ENCODE measurements at regions not wholly inside any gene's neighbourhood (a gene's known extent, or its start where the extent isn't known, plus 50 kb on each side); places are given as distances from the start of the nearest gene placed in this dataset.

- H3K36me3 Mint-ChIP-seq (ENCODE audit: low read depth, unreplicated experiment) = peaks cover 1% of the 10 kb centered on the region
- H3K9me3 Mint-ChIP-seq (ENCODE audit: unreplicated experiment) = peaks cover 5% of the 10 kb centered on the region
- no peaks in the 10 kb centered on the region for H3K4me1 Mint-ChIP-seq (ENCODE audit: low read depth, unreplicated experiment)
- Histone ChIP-seq H3K27ac (ENCODE audit: low read depth, low read length) (no peak overlapping the region), H3K27me3 (ENCODE audit: insufficient read depth, low read length) (no peaks in the 10 kb centered on the region), H3K4me2 (ENCODE audit: low read length) (no peak overlapping the region), H3K4me3 (ENCODE audit: insufficient read depth, low read depth, low read length) (no peak overlapping the region), H3K79me2 (ENCODE audit: insufficient read depth, low read length) (no peaks in the 10 kb centered on the region), H3K4me1 (ENCODE audit: insufficient read depth, low read length) (no peaks in the 10 kb centered on the region), H3K9ac (ENCODE audit: low read length) (no peak overlapping the region), H2AFZ (ENCODE audit: low read depth, low read length) (no peak overlapping the region), H3K36me3 (ENCODE audit: insufficient read depth, low read length) (no peaks in the 10 kb centered on the region), H3K9me3 (ENCODE audit: insufficient read depth, low read depth, low read length) (no peaks in the 10 kb centered on the region), H4K20me1 (ENCODE audit: insufficient read depth, low read length) (no peaks in the 10 kb centered on the region)
- DNase-seq (ENCODE audit: low read depth) (no peak), FAIRE-seq (no peak)
- TF ChIP-seq CTCF (IDR thresholded peaks at IDR 0.05; ENCODE audit: insufficient read depth, low read depth, low read length) (no peak), EZH2 (IDR thresholded peaks at IDR 0.05; ENCODE audit: insufficient read depth, low read length) (no peak)
- H3K4me3 Mint-ChIP-seq (ENCODE audit: unreplicated experiment) = no peak overlapping the region
- no peaks in the 10 kb centered on the region for H3K27me3 Mint-ChIP-seq (ENCODE audit: low read depth, unreplicated experiment)
- H3K27ac Mint-ChIP-seq (ENCODE audit: unreplicated experiment) = no peak overlapping the region
Observed at GRCh38 chr5:57853929-57854697, 371.5 kb upstream of the ACTBL2 start.

- no peak overlapping the region for H3K4me2 ChIP-seq (ENCODE audit: low read length)
- H3K79me2 ChIP-seq (ENCODE audit: insufficient read depth, low read length) = no peaks in the 10 kb centered on the region
- no peak overlapping the region for H3K4me3 ChIP-seq (ENCODE audit: insufficient read depth, low read depth, low read length)
- H3K9me3 ChIP-seq (ENCODE audit: insufficient read depth, low read depth, low read length) = no peaks in the 10 kb centered on the region
- no peaks in the 10 kb centered on the region for H3K36me3 ChIP-seq (ENCODE audit: insufficient read depth, low read length)
- Mint-ChIP-seq H3K27me3 (ENCODE audit: low read depth, unreplicated experiment) (no peaks in the 10 kb centered on the region), H3K27ac (ENCODE audit: unreplicated experiment) (no peak overlapping the region), H3K9me3 (ENCODE audit: unreplicated experiment) (no peaks in the 10 kb centered on the region), H3K4me3 (ENCODE audit: unreplicated experiment) (no peak overlapping the region), H3K4me1 (ENCODE audit: low read depth, unreplicated experiment) (peaks cover 4% of the 10 kb centered on the region), H3K36me3 (ENCODE audit: low read depth, unreplicated experiment) (peaks cover 1% of the 10 kb centered on the region)
- FAIRE-seq = no peak
- no peak overlapping the region for H3K27ac ChIP-seq (ENCODE audit: low read depth, low read length)
- H3K27me3 ChIP-seq (ENCODE audit: insufficient read depth, low read length) = no peaks in the 10 kb centered on the region
- H3K9ac ChIP-seq (ENCODE audit: low read length) = no peak overlapping the region
- H3K4me1 ChIP-seq (ENCODE audit: insufficient read depth, low read length) = no peaks in the 10 kb centered on the region
- TF ChIP-seq EZH2 (IDR thresholded peaks at IDR 0.05; ENCODE audit: insufficient read depth, low read length) (no peak), CTCF (IDR thresholded peaks at IDR 0.05; ENCODE audit: insufficient read depth, low read depth, low read length) (no peak)
- no peak for DNase-seq (ENCODE audit: low read depth)
- no peak overlapping the region for H2AFZ ChIP-seq (ENCODE audit: low read depth, low read length)
- no peaks in the 10 kb centered on the region for H4K20me1 ChIP-seq (ENCODE audit: insufficient read depth, low read length)
Observed at GRCh38 chr5:57850109-57850508, 367.5 kb upstream of the ACTBL2 start.

- H3K4me2 ChIP-seq (ENCODE audit: low read length) = no peak overlapping the region
- Mint-ChIP-seq H3K9me3 (ENCODE audit: unreplicated experiment) (no peaks in the 10 kb centered on the region), H3K27me3 (ENCODE audit: low read depth, unreplicated experiment) (no peaks in the 10 kb centered on the region)
Observed at GRCh38 chr5:57845025-57845424, 362.4 kb upstream of the ACTBL2 start.

More at GRCh38 chr5:57845025-57845424, 362.4 kb upstream of the ACTBL2 start:
- no peaks in the 10 kb centered on the region for H3K36me3 Mint-ChIP-seq (ENCODE audit: low read depth, unreplicated experiment)
- Histone ChIP-seq H3K4me3 (ENCODE audit: insufficient read depth, low read depth, low read length) (no peak overlapping the region), H3K9me3 (ENCODE audit: insufficient read depth, low read depth, low read length) (no peaks in the 10 kb centered on the region), H3K27me3 (ENCODE audit: insufficient read depth, low read length) (no peaks in the 10 kb centered on the region), H3K9ac (ENCODE audit: low read length) (no peak overlapping the region), H2AFZ (ENCODE audit: low read depth, low read length) (no peak overlapping the region), H3K79me2 (ENCODE audit: insufficient read depth, low read length) (no peaks in the 10 kb centered on the region), H3K4me1 (ENCODE audit: insufficient read depth, low read length) (peaks cover 17% of the 10 kb centered on the region), H3K27ac (ENCODE audit: low read depth, low read length) (no peak overlapping the region), H4K20me1 (ENCODE audit: insufficient read depth, low read length) (no peaks in the 10 kb centered on the region), H3K36me3 (ENCODE audit: insufficient read depth, low read length) (no peaks in the 10 kb centered on the region)
- no peak for DNase-seq (ENCODE audit: low read depth)
- H3K4me3 Mint-ChIP-seq (ENCODE audit: unreplicated experiment) = no peak overlapping the region
- peaks cover 32% of the 10 kb centered on the region for H3K4me1 Mint-ChIP-seq (ENCODE audit: low read depth, unreplicated experiment)
- TF ChIP-seq EZH2 (IDR thresholded peaks at IDR 0.05; ENCODE audit: insufficient read depth, low read length) (no peak), CTCF (IDR thresholded peaks at IDR 0.05; ENCODE audit: insufficient read depth, low read depth, low read length) (no peak)
- FAIRE-seq = no peak
- H3K27ac Mint-ChIP-seq (ENCODE audit: unreplicated experiment) = no peak overlapping the region
